GM23338 (cell line): ENCODE measurements at regions not wholly inside any gene's neighbourhood (a gene's known extent, or its start where the extent isn't known, plus 50 kb on each side); places are given as distances from the start of the nearest gene placed in this dataset.

Experiments
- ATAC-seq: fragments of 200-7000 bp; cut with Tn5 transposase; 3 replicates; pipeline ENCODE4 v1.9.1; 2020
- DNase-seq: peaks from one replicate; pipeline ENCODE4 v3.0.0-alpha.2; 2015; ENCODE audit warnings: low spot score
- H2AFZ ChIP-seq: fragments of 200-600 bp; sonication (generic); 2 replicates; pipeline ENCODE4 v1.8.0; 2016; ENCODE audit warnings: antibody characterized with exemption, mild to moderate bottlenecking, moderate library complexity
- H3F3A ChIP-seq: fragments of 200-600 bp; sonication (generic); replicated peaks from 2 replicates; pipeline ENCODE4 v1.8.0; 2017; ENCODE audit warnings: antibody characterized with exemption, mixed run types, low read depth
- H3K27ac ChIP-seq: fragments of 200-600 bp; sonication (generic); 2 replicates; pipeline ENCODE4 v1.6.1; 2016; ENCODE audit warnings: low read depth
- H3K27me3 ChIP-seq: fragments of 200-600 bp; sonication (generic); 2 replicates; pipeline ENCODE4 v1.8.0; 2016; ENCODE audit warnings: mild to moderate bottlenecking, mixed run types, moderate library complexity; ENCODE audit not compliant: insufficient read depth
- H3K36me3 ChIP-seq: fragments of 200-600 bp; sonication (generic); 2 replicates; pipeline ENCODE4 v1.8.0; 2016; ENCODE audit warnings: mild to moderate bottlenecking; ENCODE audit not compliant: insufficient read depth
- H3K4me1 ChIP-seq: fragments of 200-600 bp; sonication (generic); 2 replicates; pipeline ENCODE4 v1.8.0; 2016; ENCODE audit warnings: mild to moderate bottlenecking, moderate library complexity; ENCODE audit not compliant: insufficient read depth
- H3K4me2 ChIP-seq: fragments of 200-600 bp; sonication (generic); 2 replicates; pipeline ENCODE4 v1.7.1; 2017; ENCODE audit warnings: mixed run types
- H3K4me3 ChIP-seq: fragments of 200-600 bp; sonication (generic); 2 replicates; pipeline ENCODE4 v1.6.1; 2016; ENCODE audit warnings: mixed run types
- H3K79me2 ChIP-seq: fragments of 200-600 bp; sonication (generic); replicated peaks from 2 replicates; pipeline ENCODE4 v1.8.0; 2017; ENCODE audit warnings: mild to moderate bottlenecking; ENCODE audit not compliant: insufficient read depth
- H3K9me2 ChIP-seq: fragments of 200-600 bp; sonication (generic); 2 replicates; pipeline ENCODE4 v1.8.0; 2017; ENCODE audit not compliant: insufficient read depth
- H4K20me1 ChIP-seq: fragments of 200-600 bp; sonication (generic); replicated peaks from 2 replicates; pipeline ENCODE4 v1.8.0; 2017; ENCODE audit warnings: mild to moderate bottlenecking; ENCODE audit not compliant: insufficient read depth
- H3K27ac Mint-ChIP-seq: 2 replicates; pipeline ENCODE4 v1.8.0; 2020; ENCODE audit warnings: inconsistent platforms, mild to moderate bottlenecking, moderate library complexity, mixed read lengths
- H3K27me3 Mint-ChIP-seq: 3 replicates; pipeline ENCODE4 v1.8.0; 2022; ENCODE audit warnings: low read depth, mild to moderate bottlenecking, moderate library complexity, mixed read lengths, inconsistent platforms; ENCODE audit not compliant: insufficient read depth, poor library complexity
- H3K36me3 Mint-ChIP-seq: 3 replicates; pipeline ENCODE4 v1.8.0; 2021; ENCODE audit warnings: low read depth, mild to moderate bottlenecking, inconsistent platforms, moderate library complexity, mixed read lengths
- H3K4me1 Mint-ChIP-seq: 3 replicates; pipeline ENCODE4 v1.8.0; 2020; ENCODE audit warnings: mild to moderate bottlenecking, inconsistent platforms, mixed read lengths
- H3K4me3 Mint-ChIP-seq: 3 replicates; pipeline ENCODE4 v1.8.0; 2021; ENCODE audit warnings: moderate library complexity, mild to moderate bottlenecking, inconsistent platforms, mixed read lengths
- H3K9me3 Mint-ChIP-seq: 3 replicates; pipeline ENCODE4 v1.8.0; 2020; ENCODE audit warnings: moderate library complexity, mild to moderate bottlenecking, inconsistent platforms, mixed read lengths
- CREB1 ChIP-seq: fragments of 250-450 bp; sonication (Bioruptor Pico); IDR thresholded peaks from 2 replicates; pipeline ENCODE4 v1.5.0; 2020; ENCODE audit warnings: low read depth, mild to moderate bottlenecking, moderate library complexity
- CTCF ChIP-seq, 2 experiments: fragments of 200-600 bp in 1 of 2; sonication (generic) in 1 of 2; conservative IDR thresholded peaks; 2 replicates each; pipeline versions ENCODE4 v1.5.1 to v1.6.1; 2016 to 2017; ENCODE audit warnings: antibody characterized with exemption in 2 of 2, low read depth in 2 of 2, mild to moderate bottlenecking in 2 of 2, moderate library complexity in 1 of 2
- ETS1 ChIP-seq: IDR thresholded peaks from 2 replicates; pipeline ENCODE4 v1.6.1; 2016; ENCODE audit warnings: antibody characterized with exemption
- EZH2 ChIP-seq: fragments of 200-600 bp; sonication (generic); IDR thresholded peaks from one replicate; pipeline ENCODE4 v1.8.0; 2017; ENCODE audit warnings: antibody characterized with exemption, mild to moderate bottlenecking, low read depth; ENCODE audit not compliant: unreplicated experiment
- EZH2phosphoT487 ChIP-seq: fragments of 200-600 bp; sonication (generic); IDR thresholded peaks from one replicate; pipeline ENCODE4 v1.8.1; 2018; ENCODE audit warnings: antibody characterized with exemption; ENCODE audit not compliant: unreplicated experiment
- JUNB ChIP-seq: IDR thresholded peaks from one replicate; pipeline ENCODE4 v1.6.1; 2016; ENCODE audit warnings: antibody characterized with exemption; ENCODE audit not compliant: unreplicated experiment
- NANOG ChIP-seq: IDR thresholded peaks from 2 replicates; pipeline ENCODE4 v1.6.1; 2016; ENCODE audit warnings: antibody characterized with exemption, borderline replicate concordance
- POLR2AphosphoS5 ChIP-seq: IDR thresholded peaks from 2 replicates; pipeline ENCODE4 v1.6.1; 2016; ENCODE audit warnings: antibody characterized with exemption, low read depth
- REST ChIP-seq: IDR thresholded peaks from one replicate; pipeline ENCODE4 v1.6.1; 2018; ENCODE audit warnings: antibody characterized with exemption; ENCODE audit not compliant: unreplicated experiment
- STAT1 ChIP-seq: IDR thresholded peaks from one replicate; pipeline ENCODE4 v1.6.1; 2016; ENCODE audit warnings: antibody characterized with exemption; ENCODE audit not compliant: unreplicated experiment
- ZNF114 ChIP-seq: fragments of 250-450 bp; sonication (Bioruptor Pico); IDR thresholded peaks from 2 replicates; pipeline ENCODE4 v1.5.0; 2020; ENCODE audit warnings: mild to moderate bottlenecking, moderate library complexity
- ZNF331 ChIP-seq: fragments of 250-450 bp; sonication (Bioruptor Pico); IDR thresholded peaks from 2 replicates; pipeline ENCODE4 v1.5.0; 2020; ENCODE audit warnings: low read depth, mild to moderate bottlenecking, moderate library complexity
- ZNF462 ChIP-seq: fragments of 250-450 bp; sonication (Bioruptor Pico); IDR thresholded peaks from 2 replicates; pipeline ENCODE4 v1.5.0; 2020; ENCODE audit warnings: mild to moderate bottlenecking, moderate library complexity

GRCh38 chr3:83514130-83514914, 1444.5 kb upstream of the CADM2 start:
- peaks cover 12% of the 10 kb centered on the region for H3K4me1 ChIP-seq
- H3K4me1 Mint-ChIP-seq: peaks cover 28% of the 10 kb centered on the region
- H2AFZ ChIP-seq: no peak overlapping the region
- no peaks in the 10 kb centered on the region for H3K9me2 ChIP-seq
- no peaks in the 10 kb centered on the region for H3K27me3 Mint-ChIP-seq
- no peaks in the 10 kb centered on the region for H3K36me3 ChIP-seq
- H3K36me3 Mint-ChIP-seq: peaks cover 16% of the 10 kb centered on the region
- no peak overlapping the region for H3K27ac Mint-ChIP-seq
- no peak overlapping the region; the same call in 1 of the 2 replicates for H3K4me2 ChIP-seq
- peaks cover 6% of the 10 kb centered on the region; the same call in 2 of the 3 replicates for H3K9me3 Mint-ChIP-seq
- H3K27me3 ChIP-seq: no peaks in the 10 kb centered on the region
- no peak overlapping the region for H3K27ac ChIP-seq
- ATAC-seq (peak; percentile 52), DNase-seq (peak; percentile 65)
- no peak overlapping the region for H3K4me3 ChIP-seq
- no peak for TF ChIP-seq ZNF114
- no peak for TF ChIP-seq EZH2
- no peak for TF ChIP-seq NANOG
- TF ChIP-seq JUNB: no peak
- TF ChIP-seq STAT1: no peak
- no peak for TF ChIP-seq REST
- no peak for TF ChIP-seq ETS1
- no peak for TF ChIP-seq CREB1 (CRISPR knock-in tag)
- no peak for TF ChIP-seq ZNF462 (CRISPR knock-in tag)
- no peak for TF ChIP-seq EZH2phosphoT487
- TF ChIP-seq POLR2AphosphoS5: no peak
- TF ChIP-seq CTCF (conservative IDR thresholded peaks at IDR 0.05; ENCODE audit: low read depth in 2 of 2): no peak
- no peak for TF ChIP-seq ZNF331 (CRISPR knock-in tag)
- H3K4me3 Mint-ChIP-seq: no peak overlapping the region
- no peaks in the 10 kb centered on the region for H3F3A ChIP-seq
- no peaks in the 10 kb centered on the region for H3K79me2 ChIP-seq
- H4K20me1 ChIP-seq: no peaks in the 10 kb centered on the region
